Osteocyte (in vitro differentiated cells): ENCODE measurements at regions not wholly inside any gene's neighbourhood (a gene's known extent, or its start where the extent isn't known, plus 50 kb on each side); places are given as distances from the start of the nearest gene placed in this dataset.

Experiments used
- DNase-seq: peaks from one replicate; pipeline ENCODE4 v3.0.0; 2021; ENCODE audit warnings: mixed read lengths; ENCODE audit not compliant: unreplicated experiment; ENCODE audit errors: extremely low spot score
- H3K27ac Mint-ChIP-seq: one replicate; pipeline ENCODE4 v1.8.0; 2021; ENCODE audit warnings: mild to moderate bottlenecking, mixed read lengths; ENCODE audit not compliant: unreplicated experiment
- H3K27me3 Mint-ChIP-seq: one replicate; pipeline ENCODE4 v1.8.0; 2021; ENCODE audit warnings: mixed read lengths; ENCODE audit not compliant: unreplicated experiment
- H3K36me3 Mint-ChIP-seq: one replicate; pipeline ENCODE4 v1.8.0; 2021; ENCODE audit warnings: mixed read lengths; ENCODE audit not compliant: unreplicated experiment
- H3K4me1 Mint-ChIP-seq: one replicate; pipeline ENCODE4 v1.8.0; 2021; ENCODE audit warnings: mixed read lengths; ENCODE audit not compliant: unreplicated experiment
- H3K4me3 Mint-ChIP-seq: one replicate; pipeline ENCODE4 v1.8.0; 2021; ENCODE audit warnings: mild to moderate bottlenecking, moderate library complexity, mixed read lengths; ENCODE audit not compliant: unreplicated experiment
- H3K9me3 Mint-ChIP-seq: one replicate; pipeline ENCODE4 v1.8.0; 2021; ENCODE audit warnings: mixed read lengths; ENCODE audit not compliant: unreplicated experiment
- CTCF ChIP-seq: fragments of 200-600 bp; sonication (generic); IDR thresholded peaks from 2 replicates; pipeline ENCODE4 v1.5.0; 2021; ENCODE audit warnings: antibody characterized with exemption, mild to moderate bottlenecking, moderate library complexity

GRCh38 chr21:36571556-36571955 is 91.6 kb upstream of the CLDN14 start:
- H3K27ac Mint-ChIP-seq, result no peak overlapping the region

GRCh38 chr21:36572039-36572438 is 92.1 kb upstream of the CLDN14 start:
- Mint-ChIP-seq H3K27ac (no peak overlapping the region), H3K27me3 (peaks cover 61% of the 10 kb centered on the region), H3K4me1 (no peaks in the 10 kb centered on the region), H3K36me3 (no peaks in the 10 kb centered on the region), H3K9me3 (no peaks in the 10 kb centered on the region), H3K4me3 (no peak overlapping the region)
- DNase-seq, result peak; percentile 56
- TF ChIP-seq CTCF, result no peak

More at GRCh38 chr21:36571556-36571955, 91.6 kb upstream of the CLDN14 start:
- Mint-ChIP-seq H3K9me3 (no peaks in the 10 kb centered on the region), H3K27me3 (peaks cover 65% of the 10 kb centered on the region), H3K36me3 (no peaks in the 10 kb centered on the region), H3K4me3 (no peak overlapping the region), H3K4me1 (no peaks in the 10 kb centered on the region)
- DNase-seq, result peak; percentile 17
- no peak for TF ChIP-seq CTCF

- Mint-ChIP-seq H3K9me3 (no peaks in the 10 kb centered on the region), H3K4me3 (no peak overlapping the region)
Observed at GRCh38 chr21:36575306-36575705, 95.4 kb upstream of the CLDN14 start.

DNA sequence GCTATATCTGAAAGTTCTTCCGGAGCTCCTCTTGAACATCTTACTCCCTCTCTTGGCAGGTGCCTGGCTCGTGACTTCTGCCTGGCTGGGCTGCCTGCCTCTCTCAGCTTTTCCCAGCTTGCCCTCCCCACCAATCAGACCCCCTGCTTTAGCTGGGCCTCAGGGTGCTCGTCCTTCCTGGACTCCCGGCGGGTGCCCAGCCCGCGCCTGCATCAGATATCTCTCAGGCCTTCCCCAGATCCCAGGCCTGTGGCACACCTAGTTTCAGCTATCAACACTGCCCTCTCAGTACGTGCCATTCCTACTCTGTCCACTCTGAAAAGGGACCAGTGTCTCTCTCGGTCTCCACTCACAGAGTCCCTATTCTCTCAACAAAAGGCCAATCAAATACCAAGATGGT is 96.5 kb upstream of the CLDN14 start:
- no peaks in the 10 kb centered on the region for H3K36me3 Mint-ChIP-seq
- H3K27ac Mint-ChIP-seq, result no peak overlapping the region
- no peaks in the 10 kb centered on the region for H3K9me3 Mint-ChIP-seq
- TF ChIP-seq CTCF, result no peak
- no peak overlapping the region for H3K4me3 Mint-ChIP-seq
- H3K4me1 Mint-ChIP-seq, result no peaks in the 10 kb centered on the region
- H3K27me3 Mint-ChIP-seq, result peaks cover 51% of the 10 kb centered on the region
- no peak for DNase-seq

More at GRCh38 chr21:36575306-36575705, 95.4 kb upstream of the CLDN14 start:
- TF ChIP-seq CTCF, result no peak
- no peak overlapping the region for H3K27ac Mint-ChIP-seq
- DNase-seq, result no peak
- no peaks in the 10 kb centered on the region for H3K4me1 Mint-ChIP-seq
- no peaks in the 10 kb centered on the region for H3K36me3 Mint-ChIP-seq
- peaks cover 49% of the 10 kb centered on the region for H3K27me3 Mint-ChIP-seq

- Mint-ChIP-seq H3K4me3 (no peak overlapping the region), H3K9me3 (peaks cover 2% of the 10 kb centered on the region), H3K4me1 (no peaks in the 10 kb centered on the region), H3K27ac (no peak overlapping the region), H3K36me3 (no peaks in the 10 kb centered on the region), H3K27me3 (peaks cover 59% of the 10 kb centered on the region)
- no peak for DNase-seq
- no peak for TF ChIP-seq CTCF
Observed at GRCh38 chr21:36579898-36580297, 100.0 kb upstream of the CLDN14 start.
